ENCODE measurements at regions not wholly inside any gene's neighbourhood (a gene's known extent, or its start where the extent isn't known, plus 50 kb on each side); places are given as distances from the start of the nearest gene placed in this dataset.

DNA sequence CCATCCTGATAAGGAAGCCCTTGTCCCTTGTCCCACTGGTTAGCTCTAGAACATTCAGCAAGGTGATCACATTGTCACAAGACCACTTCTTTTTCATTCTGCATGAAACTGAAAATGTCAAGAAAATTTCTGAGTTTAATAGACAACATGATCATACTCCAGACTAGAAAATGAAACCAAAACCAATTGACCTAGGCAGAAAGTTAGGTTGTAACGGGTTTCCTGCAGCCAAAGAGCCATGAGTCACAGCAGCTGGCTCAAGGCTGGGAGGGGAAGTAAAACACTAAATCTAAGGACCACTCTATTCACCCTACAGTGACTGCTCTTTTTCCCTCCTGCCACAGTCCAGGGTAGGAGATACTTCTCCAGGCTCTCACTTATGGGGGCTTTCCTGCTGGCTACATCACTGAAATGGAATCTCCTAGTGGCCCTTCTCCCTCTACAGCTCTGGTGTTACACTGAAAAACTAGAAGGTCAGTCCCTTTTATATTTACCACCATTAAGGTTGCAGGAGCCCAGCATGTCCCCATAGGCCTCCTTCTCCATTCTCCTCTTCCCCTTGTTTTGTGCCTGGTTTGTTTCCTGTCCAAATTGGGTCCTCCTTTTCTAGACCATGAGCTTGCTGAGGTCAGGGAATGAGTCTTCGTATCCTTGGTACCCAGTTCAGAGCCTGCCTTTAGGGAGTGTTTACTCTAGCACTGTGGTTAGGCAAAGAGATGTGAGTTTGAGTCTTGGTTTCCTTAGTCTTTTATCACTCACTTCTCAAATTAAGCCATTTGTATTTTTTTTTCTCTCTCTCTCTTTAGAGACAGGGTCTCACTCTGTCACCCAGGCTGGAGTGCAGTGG lies 236.5 kb upstream of the JUN start:
- H3K27ac ChIP-seq (ENCODE audit: low read depth, low read length) = no peak overlapping the region
- no peaks in the 10 kb centered on the region for H3K79me2 ChIP-seq (ENCODE audit: control insufficient read depth in 1 of 2, insufficient read depth in 2 of 2, low read length in 2 of 2)
- H3K4ac ChIP-seq (replicated peaks; ENCODE audit: insufficient read length, low read depth, low read length) = no peak overlapping the region
- H3K23me2 ChIP-seq (ENCODE audit: low read depth, low read length) = no peaks in the 10 kb centered on the region
- no peaks in the 10 kb centered on the region for H4K20me1 ChIP-seq (replicated peaks in 1 of 2; ENCODE audit: control insufficient read depth in 1 of 2, insufficient read depth in 2 of 2, low read length in 2 of 2)
- H3K27me3 ChIP-seq (replicated peaks in 1 of 4; ENCODE audit: control insufficient read depth in 3 of 4, extremely low read depth in 1 of 4, insufficient read depth in 3 of 4, low read length in 3 of 4) = no peaks in the 10 kb centered on the region; a peak in 1 of 7 replicates
- no peak overlapping the region for H4K5ac ChIP-seq (ENCODE audit: insufficient read length, low read depth, low read length)
- no peak overlapping the region for H4K91ac ChIP-seq (replicated peaks; ENCODE audit: insufficient read length, low read length)
- H3K36me3 ChIP-seq (ENCODE audit: control insufficient read depth in 2 of 4, insufficient read depth in 4 of 4, low read length in 3 of 4) = no peaks in the 10 kb centered on the region
- H2BK120ac ChIP-seq (replicated peaks; ENCODE audit: low read depth, low read length) = no peak overlapping the region
- FAIRE-seq (no peak), DNase-seq (ENCODE audit: low read depth in 1 of 2, low spot score in 2 of 2) (no peak)
- no peak overlapping the region for H3K56ac ChIP-seq (replicated peaks; ENCODE audit: insufficient read length, low read depth, low read length)
- H3K4me3 ChIP-seq (ENCODE audit: extremely low read depth in 1 of 4, insufficient read depth in 2 of 4, low read depth in 3 of 4, low read length in 4 of 4) = no peak overlapping the region
- no peak overlapping the region for H2BK20ac ChIP-seq (ENCODE audit: low read length)
- no peak overlapping the region for H2BK15ac ChIP-seq (ENCODE audit: low read length)
- H3K18ac ChIP-seq (ENCODE audit: extremely low read depth, low read length) = no peak overlapping the region
- H3K14ac ChIP-seq (ENCODE audit: insufficient read length) = no peak overlapping the region
- no peaks in the 10 kb centered on the region for H3K79me1 ChIP-seq (ENCODE audit: low read depth, low read length)
- 86% methylated on average over 2 of the region's 2 CpGs; no CpG with 5 or more reads in 1 of the 2 experiments for WGBS, 2 experiments (ENCODE audit: extremely low coverage in 1 of 2, insufficient coverage in 1 of 2, insufficient read length in 1 of 2, insufficient replicate concordance in 2 of 2, low coverage in 1 of 2, low lambda C conversion rate in 2 of 2, missing lambda C conversion rate in 1 of 2)
- H2AFZ ChIP-seq (ENCODE audit: low read length) = no peak overlapping the region
- peaks cover 0 to 5% of the 10 kb centered on the region in 2 experiments; a peak in 1 of 4 replicates for H3K9me3 ChIP-seq (ENCODE audit: insufficient read depth in 2 of 2, low read depth in 1 of 2, low read length in 1 of 2)
- TF ChIP-seq HDAC2 (IDR thresholded peaks at IDR 0.05; ENCODE audit: borderline replicate concordance in 1 of 2, low read depth in 2 of 2, low read length in 2 of 2) = no peak
- TF ChIP-seq MAFK (IDR thresholded peaks at IDR 0.05; ENCODE audit: low read depth, low read length) = no peak
- TF ChIP-seq BCL11A (IDR thresholded peaks at IDR 0.05; ENCODE audit: low read depth in 2 of 2, low read length in 2 of 2) = no peak
- H4K8ac ChIP-seq (ENCODE audit: extremely low read depth, insufficient read depth, low read length) = no peak overlapping the region
- H3K9ac ChIP-seq (replicated peaks in 1 of 4; ENCODE audit: extremely low read depth in 1 of 4, low read depth in 3 of 4, low read length in 3 of 4) = no peak overlapping the region
- no peak overlapping the region for H2BK5ac ChIP-seq (ENCODE audit: low read depth, low read length)
- H3K4me2 ChIP-seq (ENCODE audit: insufficient read depth in 1 of 2, low read depth in 2 of 2, low read length in 2 of 2) = no peak overlapping the region
- no peak overlapping the region for H2BK12ac ChIP-seq (ENCODE audit: low read depth, low read length)
- H2AK5ac ChIP-seq (ENCODE audit: low read depth, low read length) = no peak overlapping the region
- no peak overlapping the region for H3K23ac ChIP-seq (ENCODE audit: insufficient read length)
- CTCF ChIA-PET (ENCODE audit: partially characterized antibody) = interaction anchor here (0.6 to 1.1 kb wide), 4 partner anchors 84 to 474 kb away, joined by 3 to 4 read pairs (median 4); no protein-coding TSS in a partner anchor
- POLR2A ChIA-PET (ENCODE audit: partially characterized antibody) = interaction anchor here (0.6 kb wide), 1 partner anchor 13 kb away, joined by 3 read pairs; no protein-coding TSS in a partner anchor
- peaks cover 0 to 4% (median 0%) of the 10 kb centered on the region in 4 experiments; a peak in 3 of 7 replicates for H3K4me1 ChIP-seq (replicated peaks in 1 of 4; ENCODE audit: control insufficient read depth in 3 of 4, insufficient read depth in 4 of 4, low read length in 3 of 4)

Measured in H1 (cell line).